GM08714 (cell line): ENCODE measurements at regions not wholly inside any gene's neighbourhood (a gene's known extent, or its start where the extent isn't known, plus 50 kb on each side); places are given as distances from the start of the nearest gene placed in this dataset.

Experiments
- H3K4me3 ChIP-seq: fragments of 200-500 bp; sonication (Bioruptor generic); 2 replicates; pipeline ENCODE4 v1.5.1; 2014; ENCODE audit warnings: mild to moderate bottlenecking, low read length, inconsistent platforms
- ZNF274 ChIP-seq: IDR thresholded peaks from 2 replicates; pipeline ENCODE4 v1.6.1; 2012; ENCODE audit warnings: mild to moderate bottlenecking, low read depth, low read length

DNA sequence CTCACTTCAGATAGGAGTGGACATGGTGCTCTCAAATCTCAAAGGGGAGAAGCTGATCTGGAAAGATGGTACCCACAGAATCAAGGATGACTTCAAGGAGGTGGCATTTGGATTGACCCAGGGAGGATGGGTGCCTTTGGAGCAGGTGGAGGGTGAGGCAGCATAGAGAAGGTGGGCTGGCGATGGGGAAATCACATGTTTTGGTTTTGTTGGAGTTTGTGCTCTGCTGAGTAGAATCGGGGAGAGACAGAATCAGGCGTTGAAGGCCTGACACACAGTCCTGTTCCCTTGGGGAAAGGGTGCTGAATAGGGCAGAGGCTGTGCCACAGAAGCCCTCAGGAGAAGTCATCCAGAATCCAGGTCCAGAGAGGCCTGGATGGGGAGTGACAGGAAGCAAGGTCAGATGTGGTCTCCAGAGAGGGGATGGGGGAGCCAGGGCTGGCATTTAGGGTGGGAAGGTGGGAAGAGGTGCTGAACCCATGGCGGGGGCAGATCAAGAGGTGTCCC is 291.1 kb downstream of the GLRX3 start:
- TF ChIP-seq ZNF274: no peak
- no peak overlapping the region for H3K4me3 ChIP-seq

DNA sequence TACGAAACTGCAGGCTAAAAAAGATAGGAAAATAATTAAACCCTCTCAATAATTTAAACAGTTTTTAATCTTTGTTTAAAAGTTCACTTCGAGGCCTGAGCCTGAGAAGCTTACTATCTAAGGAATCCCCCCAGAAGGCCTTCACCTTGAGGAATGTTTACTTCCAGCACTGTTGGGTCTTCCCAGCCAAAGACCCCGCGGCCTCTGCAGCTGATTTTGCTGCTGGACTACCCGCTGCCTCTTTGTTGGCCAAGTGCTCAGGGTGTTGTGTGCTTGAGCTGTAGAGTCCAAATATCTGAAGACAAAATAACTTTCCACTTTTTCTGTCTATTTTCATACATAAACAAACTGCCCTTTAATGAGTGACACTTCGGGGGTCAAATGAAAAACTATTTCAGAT is 292.7 kb downstream of the GLRX3 start:
- no peak for TF ChIP-seq ZNF274
- H3K4me3 ChIP-seq: no peak overlapping the region

GRCh38 chr10:130429809-130430208 is 293.6 kb downstream of the GLRX3 start:
- H3K4me3 ChIP-seq: no peak overlapping the region
- no peak for TF ChIP-seq ZNF274

DNA sequence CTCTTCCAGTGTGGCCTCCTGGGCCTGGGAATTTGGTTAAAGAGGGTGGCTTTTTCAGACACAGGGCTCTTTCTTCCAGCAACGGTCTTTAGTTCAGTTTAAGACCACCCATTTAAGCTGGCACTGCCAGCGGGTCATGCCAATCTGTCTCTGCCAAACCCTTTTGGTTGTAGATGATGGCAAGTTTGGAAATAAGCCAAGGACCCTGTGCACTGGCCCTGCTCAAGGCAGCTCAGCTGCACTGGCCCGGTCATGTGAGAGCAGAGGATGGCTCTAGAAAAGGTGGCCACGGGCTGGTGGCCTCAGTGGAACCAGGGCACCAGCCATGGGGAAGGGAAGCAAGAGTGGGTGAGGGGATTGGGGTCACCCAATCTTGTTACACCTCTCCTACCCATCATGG is 294.1 kb downstream of the GLRX3 start:
- no peak overlapping the region for H3K4me3 ChIP-seq
- TF ChIP-seq ZNF274: no peak

DNA sequence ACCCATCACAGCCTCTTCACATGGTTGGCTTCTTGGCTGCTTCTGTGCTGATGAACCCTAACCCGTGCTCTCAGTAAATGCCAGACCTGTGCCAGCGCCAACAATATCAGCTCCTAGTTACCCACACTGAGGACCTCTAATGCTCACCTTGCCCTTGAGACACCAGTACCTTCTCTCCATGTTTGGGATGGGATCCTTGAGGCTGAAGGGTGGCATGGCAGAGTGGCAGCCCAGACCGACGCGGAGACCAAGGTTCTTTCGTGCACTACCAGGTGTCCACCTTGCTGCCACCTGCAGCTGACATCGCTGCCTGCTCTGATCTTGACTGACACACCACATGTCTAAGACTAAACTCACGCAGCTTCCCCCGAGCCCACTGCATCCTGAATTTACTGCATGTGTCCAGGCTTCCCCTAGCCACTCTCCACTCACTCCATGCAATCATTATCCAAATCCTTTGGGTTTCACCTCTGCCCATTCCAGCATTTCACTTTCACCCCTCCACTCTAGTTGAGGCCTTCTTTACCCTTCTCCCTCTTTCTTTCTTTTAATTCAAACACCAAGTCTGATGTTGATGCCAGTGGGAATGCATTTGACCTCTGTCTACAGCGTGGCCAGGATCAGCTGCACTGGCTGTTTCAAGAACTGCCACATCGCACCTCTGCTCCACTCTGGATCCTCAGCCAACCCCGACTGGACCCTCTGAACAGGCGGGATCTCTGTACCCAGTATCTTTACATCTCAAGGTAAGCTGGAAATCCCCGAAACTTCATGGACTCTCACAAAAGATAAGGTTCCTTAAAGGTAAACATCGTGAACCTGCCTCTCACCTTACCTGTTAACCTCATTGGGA is 294.9 kb downstream of the GLRX3 start:
- no peak overlapping the region for H3K4me3 ChIP-seq
- no peak for TF ChIP-seq ZNF274

DNA sequence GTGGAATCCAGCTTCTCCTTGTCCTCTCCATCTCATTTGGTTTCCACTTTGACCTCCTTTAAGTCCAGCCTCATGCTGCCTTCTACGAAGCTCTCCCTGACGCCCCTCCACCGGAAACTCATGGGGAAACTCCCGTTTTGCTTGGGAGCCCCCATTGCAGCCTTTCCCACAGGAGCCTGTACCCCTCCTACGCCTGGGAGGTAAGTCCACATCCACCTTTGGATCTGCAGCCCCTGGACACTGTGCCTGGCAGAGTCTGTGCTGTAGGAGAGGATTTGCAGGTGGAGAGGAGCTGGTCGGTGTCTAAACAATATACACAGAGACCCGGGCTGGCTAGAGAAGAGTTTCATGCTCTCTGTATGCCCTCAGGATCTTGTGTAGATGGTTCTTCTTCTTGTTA is 296.1 kb downstream of the GLRX3 start:
- TF ChIP-seq ZNF274: no peak
- H3K4me3 ChIP-seq: no peak overlapping the region

DNA sequence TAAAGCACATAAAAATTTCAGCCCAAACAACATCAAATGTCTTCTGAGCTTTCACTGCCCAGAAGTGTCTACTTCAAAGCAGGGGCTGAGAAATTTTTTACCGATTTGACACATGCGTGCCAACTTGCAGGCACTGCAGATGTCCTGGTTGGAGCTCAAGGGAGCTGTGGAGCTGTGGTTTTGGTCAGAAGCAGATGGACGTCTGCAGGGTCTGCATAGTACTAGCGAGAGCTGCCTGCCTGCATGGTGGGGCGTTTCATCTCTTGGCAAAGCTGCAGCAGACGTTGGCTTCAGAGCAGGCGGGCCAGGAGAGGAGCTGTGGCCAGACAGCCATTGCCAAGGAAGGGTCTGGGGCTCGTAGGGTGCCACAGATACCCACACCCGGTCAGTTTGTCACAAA is 296.7 kb downstream of the GLRX3 start:
- no peak overlapping the region for H3K4me3 ChIP-seq
- no peak for TF ChIP-seq ZNF274

GRCh38 chr10:130434446-130435385 is 298.5 kb downstream of the GLRX3 start:
- no peak overlapping the region for H3K4me3 ChIP-seq
- no peak for TF ChIP-seq ZNF274

GRCh38 chr10:130435961-130436360 is 299.8 kb downstream of the GLRX3 start:
- H3K4me3 ChIP-seq: no peak overlapping the region
- no peak for TF ChIP-seq ZNF274

DNA sequence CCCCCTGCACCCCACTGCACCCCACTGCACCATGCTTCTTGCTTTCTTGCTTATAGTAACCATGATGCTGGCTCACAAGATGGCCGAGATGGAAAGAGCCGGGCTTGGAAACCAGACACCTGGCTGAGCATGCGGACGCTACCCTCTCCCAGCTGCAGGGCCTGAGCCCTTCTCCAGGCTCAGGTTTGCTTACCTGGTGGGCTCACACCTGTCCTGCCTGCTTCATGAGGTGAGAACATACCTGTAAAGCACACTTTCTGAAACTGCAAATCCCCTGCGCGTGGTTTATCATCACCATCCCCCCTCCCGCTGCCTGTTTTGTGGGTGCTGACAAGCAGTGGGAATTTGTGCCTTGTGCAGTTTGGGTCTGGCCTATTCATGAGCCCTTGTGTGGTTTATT is 302.7 kb downstream of the GLRX3 start:
- H3K4me3 ChIP-seq: no peak overlapping the region
- no peak for TF ChIP-seq ZNF274

- H3K4me3 ChIP-seq: no peak overlapping the region
- TF ChIP-seq ZNF274: no peak
These were observed 303.6 kb downstream of the GLRX3 start for GRCh38 chr10:130439766-130440165.

GRCh38 chr10:130440494-130440893 is 304.3 kb downstream of the GLRX3 start:
- H3K4me3 ChIP-seq: no peak overlapping the region
- TF ChIP-seq ZNF274: no peak

DNA sequence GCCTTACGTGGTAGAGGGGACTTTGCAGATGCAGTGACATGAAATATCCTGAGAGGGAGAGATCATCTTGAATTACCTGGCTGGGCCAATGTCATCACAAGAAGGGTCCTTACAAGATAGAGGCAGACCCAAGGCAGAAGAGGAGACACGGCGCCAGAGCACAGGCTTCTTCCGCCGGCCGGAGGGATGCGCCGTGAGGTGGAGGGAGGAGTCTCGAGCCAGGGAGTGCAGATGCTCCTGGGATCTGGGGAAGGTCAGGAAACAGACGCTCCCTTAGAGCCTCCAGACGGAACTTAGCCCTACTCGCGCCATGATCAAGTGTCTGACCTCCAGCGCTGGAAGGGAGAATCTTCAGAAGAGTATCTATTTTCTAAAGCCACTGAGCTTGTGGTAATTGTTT is 304.8 kb downstream of the GLRX3 start:
- H3K4me3 ChIP-seq: no peak overlapping the region
- no peak for TF ChIP-seq ZNF274

- no peak for TF ChIP-seq ZNF274
These were observed 306.9 kb downstream of the GLRX3 start for GRCh38 chr10:130443066-130443465.

More at GRCh38 chr10:130443066-130443465, 306.9 kb downstream of the GLRX3 start:
- H3K4me3 ChIP-seq: no peak overlapping the region
